ENCODE measurements at regions not wholly inside any gene's neighbourhood (a gene's known extent, or its start where the extent isn't known, plus 50 kb on each side); places are given as distances from the start of the nearest gene placed in this dataset.

- H3K4me1 ChIP-seq (ENCODE audit: control insufficient read depth, insufficient read depth, low read length) = no peaks in the 10 kb centered on the region
- no peak overlapping the region for H3K9ac ChIP-seq (ENCODE audit: low read depth, low read length)
- no peak overlapping the region for H3K4me3 ChIP-seq (ENCODE audit: low read length)
- no peak overlapping the region for H3K4me2 ChIP-seq (ENCODE audit: low read length)
- no peaks in the 10 kb centered on the region for H3K36me3 ChIP-seq (ENCODE audit: insufficient read depth, low read length)
- H3K9me3 ChIP-seq (replicated peaks; ENCODE audit: low read length) = no peaks in the 10 kb centered on the region
- no peaks in the 10 kb centered on the region for H3K27me3 ChIP-seq (ENCODE audit: control insufficient read depth, insufficient read depth, low read length)
These were observed 1768.5 kb downstream of the PCDH7 start for GRCh38 chr4:32488690-32489089.

GRCh38 chr4:32499171-32499570 is 1779.0 kb downstream of the PCDH7 start:
- Histone ChIP-seq H3K4me1 (ENCODE audit: control insufficient read depth, insufficient read depth, low read length) (no peaks in the 10 kb centered on the region), H3K9ac (ENCODE audit: low read depth, low read length) (no peak overlapping the region), H3K4me3 (ENCODE audit: low read length) (no peak overlapping the region), H3K27me3 (ENCODE audit: control insufficient read depth, insufficient read depth, low read length) (no peaks in the 10 kb centered on the region), H3K36me3 (ENCODE audit: insufficient read depth, low read length) (no peaks in the 10 kb centered on the region), H3K4me2 (ENCODE audit: low read length) (no peak overlapping the region), H3K9me3 (replicated peaks; ENCODE audit: low read length) (no peaks in the 10 kb centered on the region)

GRCh38 chr4:32503241-32503640 is 1783.1 kb downstream of the PCDH7 start:
- H3K36me3 ChIP-seq (ENCODE audit: insufficient read depth, low read length) = no peaks in the 10 kb centered on the region
- no peaks in the 10 kb centered on the region for H3K9me3 ChIP-seq (replicated peaks; ENCODE audit: low read length)
- H3K4me3 ChIP-seq (ENCODE audit: low read length) = no peak overlapping the region
- H3K9ac ChIP-seq (ENCODE audit: low read depth, low read length) = no peak overlapping the region
- H3K4me1 ChIP-seq (ENCODE audit: control insufficient read depth, insufficient read depth, low read length) = no peaks in the 10 kb centered on the region
- no peak overlapping the region for H3K4me2 ChIP-seq (ENCODE audit: low read length)
- H3K27me3 ChIP-seq (ENCODE audit: control insufficient read depth, insufficient read depth, low read length) = no peaks in the 10 kb centered on the region

GRCh38 chr4:32506067-32506466 is 1785.9 kb downstream of the PCDH7 start:
- H3K27me3 ChIP-seq (ENCODE audit: control insufficient read depth, insufficient read depth, low read length) = no peaks in the 10 kb centered on the region
- H3K9ac ChIP-seq (ENCODE audit: low read depth, low read length) = no peak overlapping the region
- H3K36me3 ChIP-seq (ENCODE audit: insufficient read depth, low read length) = no peaks in the 10 kb centered on the region
- H3K4me1 ChIP-seq (ENCODE audit: control insufficient read depth, insufficient read depth, low read length) = no peaks in the 10 kb centered on the region
- H3K4me2 ChIP-seq (ENCODE audit: low read length) = no peak overlapping the region
- no peaks in the 10 kb centered on the region for H3K9me3 ChIP-seq (replicated peaks; ENCODE audit: low read length)
- H3K4me3 ChIP-seq (ENCODE audit: low read length) = no peak overlapping the region

DNA sequence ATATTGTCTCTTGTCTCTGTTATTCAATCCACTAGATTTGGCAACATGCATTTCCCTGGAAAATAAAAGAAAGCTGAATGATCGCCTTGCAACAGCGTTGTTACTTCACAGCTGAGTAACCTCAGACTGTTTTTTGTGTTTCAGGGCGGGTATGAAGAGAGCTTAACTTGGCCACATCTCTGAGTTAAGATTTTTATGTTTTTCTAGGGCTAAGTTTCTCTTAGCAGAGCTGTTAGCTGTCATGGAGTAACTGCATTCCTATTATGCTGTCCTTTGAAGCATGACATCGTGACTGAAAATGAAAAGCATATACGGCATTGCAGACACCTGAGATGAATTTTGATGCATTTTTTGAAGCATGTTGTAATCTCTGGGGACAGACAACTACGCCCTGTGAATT is 1798.9 kb downstream of the PCDH7 start:
- Histone ChIP-seq H3K4me3 (ENCODE audit: low read length) (no peak overlapping the region), H3K9me3 (replicated peaks; ENCODE audit: low read length) (no peaks in the 10 kb centered on the region), H3K4me1 (ENCODE audit: control insufficient read depth, insufficient read depth, low read length) (no peaks in the 10 kb centered on the region), H3K36me3 (ENCODE audit: insufficient read depth, low read length) (no peaks in the 10 kb centered on the region), H3K9ac (ENCODE audit: low read depth, low read length) (no peak overlapping the region), H3K27me3 (ENCODE audit: control insufficient read depth, insufficient read depth, low read length) (no peaks in the 10 kb centered on the region), H3K4me2 (ENCODE audit: low read length) (no peak overlapping the region)

GRCh38 chr4:32525420-32525819 is 1805.3 kb downstream of the PCDH7 start:
- Histone ChIP-seq H3K9ac (ENCODE audit: low read depth, low read length) (no peak overlapping the region), H3K36me3 (ENCODE audit: insufficient read depth, low read length) (no peaks in the 10 kb centered on the region), H3K4me2 (ENCODE audit: low read length) (no peak overlapping the region), H3K9me3 (replicated peaks; ENCODE audit: low read length) (no peaks in the 10 kb centered on the region), H3K4me3 (ENCODE audit: low read length) (no peak overlapping the region), H3K27me3 (ENCODE audit: control insufficient read depth, insufficient read depth, low read length) (no peaks in the 10 kb centered on the region), H3K4me1 (ENCODE audit: control insufficient read depth, insufficient read depth, low read length) (no peaks in the 10 kb centered on the region)

DNA sequence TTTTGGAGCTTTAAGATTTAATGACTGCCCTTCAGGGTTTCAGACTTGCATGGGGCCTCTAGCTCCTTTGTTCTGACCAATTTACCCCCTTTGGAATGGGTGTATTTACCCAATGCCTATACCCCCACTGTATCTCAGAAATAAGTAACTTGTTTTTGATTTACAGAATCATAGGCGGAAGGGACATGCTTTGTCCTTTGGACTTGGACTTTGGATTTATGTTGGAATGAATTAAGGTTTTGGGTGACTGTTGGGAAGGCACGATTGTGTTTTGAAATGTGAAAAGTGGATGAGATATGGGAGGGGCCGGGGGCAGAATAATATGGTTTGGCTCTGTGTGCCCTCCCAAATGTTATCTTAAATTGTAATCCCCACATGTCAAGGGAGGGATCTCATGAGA is 1824.7 kb downstream of the PCDH7 start:
- Histone ChIP-seq H3K9ac (ENCODE audit: low read depth, low read length) (no peak overlapping the region), H3K4me3 (ENCODE audit: low read length) (no peak overlapping the region)

DNA sequence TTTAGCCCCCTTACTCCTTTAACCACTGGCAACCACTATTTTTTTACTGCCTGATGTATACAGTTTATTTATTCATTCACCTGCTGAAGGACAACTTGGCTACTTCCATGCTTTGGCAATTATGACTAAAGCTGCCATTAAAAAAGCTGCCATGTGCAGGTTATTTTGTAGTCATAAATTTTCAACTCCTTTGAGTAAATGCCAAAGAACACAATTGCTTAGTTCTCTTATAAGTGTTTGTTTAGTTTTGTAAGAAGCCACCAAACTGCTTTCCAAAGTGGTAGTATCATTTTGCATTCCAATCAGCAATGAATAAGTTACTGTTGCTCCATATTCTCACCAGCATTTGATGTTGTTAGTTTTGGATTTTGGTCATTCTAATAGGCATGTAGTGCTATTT is 1831.8 kb downstream of the PCDH7 start:
- H3K4me3 ChIP-seq (ENCODE audit: low read length) = no peak overlapping the region
- H3K36me3 ChIP-seq (ENCODE audit: insufficient read depth, low read length) = no peaks in the 10 kb centered on the region
- no peaks in the 10 kb centered on the region for H3K27me3 ChIP-seq (ENCODE audit: control insufficient read depth, insufficient read depth, low read length)
- H3K4me2 ChIP-seq (ENCODE audit: low read length) = no peak overlapping the region
- H3K4me1 ChIP-seq (ENCODE audit: control insufficient read depth, insufficient read depth, low read length) = no peaks in the 10 kb centered on the region
- H3K9me3 ChIP-seq (replicated peaks; ENCODE audit: low read length) = no peaks in the 10 kb centered on the region
- no peak overlapping the region for H3K9ac ChIP-seq (ENCODE audit: low read depth, low read length)

More for the DNA sequence above, 1824.7 kb downstream of the PCDH7 start:
- H3K36me3 ChIP-seq (ENCODE audit: insufficient read depth, low read length) = no peaks in the 10 kb centered on the region
- H3K4me1 ChIP-seq (ENCODE audit: control insufficient read depth, insufficient read depth, low read length) = no peaks in the 10 kb centered on the region
- H3K4me2 ChIP-seq (ENCODE audit: low read length) = no peak overlapping the region
- peaks cover 2% of the 10 kb centered on the region for H3K9me3 ChIP-seq (replicated peaks; ENCODE audit: low read length)
- H3K27me3 ChIP-seq (ENCODE audit: control insufficient read depth, insufficient read depth, low read length) = no peaks in the 10 kb centered on the region

GRCh38 chr4:32560306-32560705 is 1840.1 kb downstream of the PCDH7 start:
- Histone ChIP-seq H3K4me1 (ENCODE audit: control insufficient read depth, insufficient read depth, low read length) (no peaks in the 10 kb centered on the region), H3K36me3 (ENCODE audit: insufficient read depth, low read length) (no peaks in the 10 kb centered on the region), H3K9ac (ENCODE audit: low read depth, low read length) (no peak overlapping the region), H3K27me3 (ENCODE audit: control insufficient read depth, insufficient read depth, low read length) (no peaks in the 10 kb centered on the region), H3K4me2 (ENCODE audit: low read length) (no peak overlapping the region), H3K9me3 (replicated peaks; ENCODE audit: low read length) (no peaks in the 10 kb centered on the region), H3K4me3 (ENCODE audit: low read length) (no peak overlapping the region)

DNA sequence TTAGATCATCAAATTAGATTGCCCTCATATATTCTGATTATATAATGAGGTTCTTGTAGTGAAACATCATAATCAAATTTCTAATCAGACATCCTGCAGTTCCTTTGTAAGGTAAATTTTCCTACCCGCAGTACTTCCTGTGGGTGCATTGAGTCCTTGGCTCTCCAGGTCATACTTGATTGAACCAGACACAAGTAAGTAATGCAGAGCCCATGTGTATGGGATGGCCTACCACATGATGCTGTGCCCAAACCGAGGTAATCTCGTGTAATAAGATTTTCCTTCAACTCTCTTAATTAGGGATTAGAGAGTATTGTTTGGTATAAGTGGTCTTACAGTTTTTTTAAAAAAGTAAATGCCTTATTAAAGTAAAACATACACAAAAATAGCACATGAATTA is 1841.8 kb downstream of the PCDH7 start:
- Histone ChIP-seq H3K9ac (ENCODE audit: low read depth, low read length) (no peak overlapping the region), H3K4me2 (ENCODE audit: low read length) (no peak overlapping the region), H3K4me3 (ENCODE audit: low read length) (no peak overlapping the region), H3K9me3 (replicated peaks; ENCODE audit: low read length) (no peaks in the 10 kb centered on the region), H3K27me3 (ENCODE audit: control insufficient read depth, insufficient read depth, low read length) (no peaks in the 10 kb centered on the region), H3K4me1 (ENCODE audit: control insufficient read depth, insufficient read depth, low read length) (no peaks in the 10 kb centered on the region), H3K36me3 (ENCODE audit: insufficient read depth, low read length) (no peaks in the 10 kb centered on the region)

GRCh38 chr4:32564626-32565025 is 1844.5 kb downstream of the PCDH7 start:
- H3K36me3 ChIP-seq (ENCODE audit: insufficient read depth, low read length) = no peaks in the 10 kb centered on the region
- no peaks in the 10 kb centered on the region for H3K4me1 ChIP-seq (ENCODE audit: control insufficient read depth, insufficient read depth, low read length)
- no peak overlapping the region for H3K4me2 ChIP-seq (ENCODE audit: low read length)
- no peak overlapping the region for H3K4me3 ChIP-seq (ENCODE audit: low read length)
- no peaks in the 10 kb centered on the region for H3K27me3 ChIP-seq (ENCODE audit: control insufficient read depth, insufficient read depth, low read length)
- no peaks in the 10 kb centered on the region for H3K9me3 ChIP-seq (replicated peaks; ENCODE audit: low read length)
- H3K9ac ChIP-seq (ENCODE audit: low read depth, low read length) = no peak overlapping the region

DNA sequence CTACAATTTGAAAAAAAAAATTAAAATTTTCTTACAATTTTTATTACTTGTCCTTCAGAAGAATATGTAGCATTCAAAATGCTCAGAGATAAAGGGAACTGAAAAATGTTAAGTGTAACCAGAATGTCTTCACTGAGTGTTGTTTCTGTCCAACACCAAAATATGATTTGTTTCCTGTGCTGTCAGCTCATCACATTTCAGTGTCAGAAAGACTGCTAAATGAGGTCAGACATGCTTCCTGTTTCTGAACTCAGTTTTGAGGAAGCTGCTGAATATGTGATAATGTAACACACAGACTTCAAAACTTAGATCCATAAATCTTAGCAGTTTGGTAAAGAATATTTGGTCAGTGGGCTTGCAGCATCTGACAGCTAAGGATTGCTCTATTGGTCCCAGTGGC is 1849.7 kb downstream of the PCDH7 start:
- no peaks in the 10 kb centered on the region for H3K36me3 ChIP-seq (ENCODE audit: insufficient read depth, low read length)
- no peaks in the 10 kb centered on the region for H3K4me1 ChIP-seq (ENCODE audit: control insufficient read depth, insufficient read depth, low read length)
- H3K4me3 ChIP-seq (ENCODE audit: low read length) = no peak overlapping the region
- no peaks in the 10 kb centered on the region for H3K27me3 ChIP-seq (ENCODE audit: control insufficient read depth, insufficient read depth, low read length)
- H3K9me3 ChIP-seq (replicated peaks; ENCODE audit: low read length) = no peaks in the 10 kb centered on the region
- H3K9ac ChIP-seq (ENCODE audit: low read depth, low read length) = no peak overlapping the region
- no peak overlapping the region for H3K4me2 ChIP-seq (ENCODE audit: low read length)
